Fibroblast of lung (primary cell): ENCODE measurements at regions not wholly inside any gene's neighbourhood (a gene's known extent, or its start where the extent isn't known, plus 50 kb on each side); places are given as distances from the start of the nearest gene placed in this dataset.

Source experiments
- DNase-seq, 2 donors: peaks; one replicate each; pipeline versions ENCODE4 v3.0.0 to v3.0.0-alpha.2; 2010; ENCODE audit warnings: low read depth in 2 of 2
- H2AFZ ChIP-seq: 2 replicates; pipeline ENCODE4 v1.5.1; 2012; ENCODE audit warnings: low read length, control low read depth, inconsistent platforms
- H3K27ac ChIP-seq: 2 replicates; pipeline ENCODE4 v1.5.1; 2011; ENCODE audit warnings: low read length, control low read depth; ENCODE audit not compliant: insufficient read depth
- H3K27me3 ChIP-seq: 2 replicates; pipeline ENCODE4 v1.5.1; 2011; ENCODE audit warnings: mild to moderate bottlenecking, low read length; ENCODE audit not compliant: control insufficient read depth, insufficient read depth
- H3K36me3 ChIP-seq: 2 replicates; pipeline ENCODE4 v1.5.1; 2011; ENCODE audit warnings: low read length; ENCODE audit not compliant: control insufficient read depth, insufficient read depth
- H3K4me1 ChIP-seq: 2 replicates; pipeline ENCODE4 v1.5.1; 2011; ENCODE audit warnings: low read length; ENCODE audit not compliant: control insufficient read depth, insufficient read depth; ENCODE audit errors: extremely low read depth
- H3K4me2 ChIP-seq: 2 replicates; pipeline ENCODE4 v1.5.1; 2011; ENCODE audit warnings: low read length, control low read depth; ENCODE audit not compliant: insufficient read depth; ENCODE audit errors: extremely low read depth
- H3K4me3 ChIP-seq, 4 experiments: fragments of 200-600 bp in 1 of 4; sonication (generic) in 1 of 4; replicated peaks in 1 of 4; 2 replicates each; pipeline ENCODE4 v1.5.1; 2011 to 2016; ENCODE audit warnings: low read length in 4 of 4, low read depth in 3 of 4, mild to moderate bottlenecking in 3 of 4, control low read depth in 2 of 4, inconsistent platforms in 1 of 4, mixed read lengths in 1 of 4; ENCODE audit not compliant: insufficient read depth in 1 of 4; ENCODE audit errors: control extremely low read depth in 1 of 4
- H3K79me2 ChIP-seq: 2 replicates; pipeline ENCODE4 v1.5.1; 2012; ENCODE audit warnings: mild to moderate bottlenecking, low read length, inconsistent platforms; ENCODE audit not compliant: control insufficient read depth, insufficient read depth
- H3K9ac ChIP-seq: 2 replicates; pipeline ENCODE4 v1.5.1; 2011; ENCODE audit warnings: mild to moderate bottlenecking, low read length, control low read depth; ENCODE audit not compliant: insufficient read depth
- H3K9me3 ChIP-seq: 2 replicates; pipeline ENCODE4 v1.5.1; 2012; ENCODE audit warnings: low read depth, low read length; ENCODE audit not compliant: control insufficient read depth, insufficient read depth
- H4K20me1 ChIP-seq: 2 replicates; pipeline ENCODE4 v1.5.1; 2011; ENCODE audit warnings: low read length; ENCODE audit not compliant: control insufficient read depth, insufficient read depth; ENCODE audit errors: extremely low read depth
- CTCF ChIP-seq, 2 donors: IDR thresholded peaks in 1 of 2; conservative IDR thresholded peaks in 1 of 2; 1 replicate in 1 of 2; 2 replicates in 1 of 2; pipeline ENCODE4 v1.5.1; 2011 to 2012; ENCODE audit warnings: low read length in 2 of 2, control low read depth in 1 of 2, inconsistent platforms in 1 of 2, low read depth in 1 of 2, mild to moderate bottlenecking in 1 of 2
- EZH2 ChIP-seq: IDR thresholded peaks from 2 replicates; pipeline ENCODE4 v1.5.1; 2012; ENCODE audit warnings: low read length, control low read depth, mild to moderate bottlenecking; ENCODE audit errors: missing control alignments

- no peak for DNase-seq
These were observed 776.4 kb downstream of the EPHA4 start for GRCh38 chr2:220795705-220796104.

GRCh38 chr2:220811115-220811514, 761.0 kb downstream of the EPHA4 start:
- TF ChIP-seq EZH2 (no peak), CTCF (conservative IDR thresholded peaks at IDR 0.05 in 1 of 2, IDR thresholded peaks at IDR 0.05 in 1 of 2; ENCODE audit: low read depth in 1 of 2, low read length in 2 of 2) (no peak)
- peak in 1 of 2 donors; percentile 67 for DNase-seq
- Histone ChIP-seq H3K27ac (no peak overlapping the region), H3K4me3 (no peak overlapping the region), H3K79me2 (no peaks in the 10 kb centered on the region), H3K4me2 (no peak overlapping the region), H3K27me3 (no peaks in the 10 kb centered on the region), H2AFZ (no peak overlapping the region), H3K9me3 (no peaks in the 10 kb centered on the region), H3K36me3 (no peaks in the 10 kb centered on the region), H3K4me1 (no peaks in the 10 kb centered on the region), H3K9ac (no peak overlapping the region), H4K20me1 (no peaks in the 10 kb centered on the region)

More at GRCh38 chr2:220795705-220796104, 776.4 kb downstream of the EPHA4 start:
- Histone ChIP-seq H3K27ac (no peak overlapping the region), H3K79me2 (no peaks in the 10 kb centered on the region), H3K36me3 (no peaks in the 10 kb centered on the region), H3K4me1 (no peaks in the 10 kb centered on the region), H3K9ac (no peak overlapping the region), H3K4me3 (no peak overlapping the region), H4K20me1 (no peaks in the 10 kb centered on the region), H3K9me3 (no peaks in the 10 kb centered on the region), H3K4me2 (no peak overlapping the region), H2AFZ (no peak overlapping the region), H3K27me3 (no peaks in the 10 kb centered on the region)
- TF ChIP-seq CTCF (conservative IDR thresholded peaks at IDR 0.05 in 1 of 2, IDR thresholded peaks at IDR 0.05 in 1 of 2; ENCODE audit: low read depth in 1 of 2, low read length in 2 of 2) (no peak), EZH2 (no peak)

- no peaks in the 10 kb centered on the region for H3K36me3 ChIP-seq
- H3K79me2 ChIP-seq, result no peaks in the 10 kb centered on the region
- no peak overlapping the region for H3K4me2 ChIP-seq
- H3K27ac ChIP-seq, result no peak overlapping the region
- DNase-seq, result peak; percentile 16 to 91
- TF ChIP-seq CTCF (conservative IDR thresholded peaks at IDR 0.05 in 1 of 2, IDR thresholded peaks at IDR 0.05 in 1 of 2; ENCODE audit: low read depth in 1 of 2, low read length in 2 of 2), result no peak
- no peak for TF ChIP-seq EZH2
- no peak overlapping the region for H3K9ac ChIP-seq
- H3K27me3 ChIP-seq, result no peaks in the 10 kb centered on the region
- H4K20me1 ChIP-seq, result no peaks in the 10 kb centered on the region
- no peak overlapping the region for H2AFZ ChIP-seq
- H3K4me3 ChIP-seq, result no peak overlapping the region
- H3K9me3 ChIP-seq, result no peaks in the 10 kb centered on the region
- H3K4me1 ChIP-seq, result no peaks in the 10 kb centered on the region
These were observed 760.0 kb downstream of the EPHA4 start for GRCh38 chr2:220811952-220812570.
